ENCODE measurements at regions not wholly inside any gene's neighbourhood (a gene's known extent, or its start where the extent isn't known, plus 50 kb on each side); places are given as distances from the start of the nearest gene placed in this dataset.

- ChIA-PET CTCF (interaction anchor here (0.9 kb wide), 1 partner anchor 30 kb away, joined by 6 read pairs; no protein-coding TSS in a partner anchor), POLR2A (ENCODE audit: unreplicated experiment) (no interaction called here)
- H3K4me1 ChIP-seq (ENCODE audit: control insufficient read depth, insufficient read depth, low read length) = no peaks in the 10 kb centered on the region
- H3K4me3 ChIP-seq (ENCODE audit: insufficient read depth, low read depth, low read length) = no peak overlapping the region
- dilution Hi-C loops (cut with HindIII; ENCODE audit: low sequenced_read_pairs, unreplicated experiment) (no loop called here), intact Hi-C loops (cut with micrococcal nuclease) (no loop called here), in situ Hi-C loops (cut with MboI; ENCODE audit: low sequenced_read_pairs) (no loop called here)
- H4K91ac ChIP-seq (ENCODE audit: insufficient read depth, low read depth, low read length) = no peak overlapping the region
- H4K20me1 ChIP-seq (ENCODE audit: insufficient read depth, low read length) = no peaks in the 10 kb centered on the region
- H3K9me1 ChIP-seq (ENCODE audit: insufficient read depth, low read length) = no peaks in the 10 kb centered on the region
- TF ChIP-seq, protein P1, sequence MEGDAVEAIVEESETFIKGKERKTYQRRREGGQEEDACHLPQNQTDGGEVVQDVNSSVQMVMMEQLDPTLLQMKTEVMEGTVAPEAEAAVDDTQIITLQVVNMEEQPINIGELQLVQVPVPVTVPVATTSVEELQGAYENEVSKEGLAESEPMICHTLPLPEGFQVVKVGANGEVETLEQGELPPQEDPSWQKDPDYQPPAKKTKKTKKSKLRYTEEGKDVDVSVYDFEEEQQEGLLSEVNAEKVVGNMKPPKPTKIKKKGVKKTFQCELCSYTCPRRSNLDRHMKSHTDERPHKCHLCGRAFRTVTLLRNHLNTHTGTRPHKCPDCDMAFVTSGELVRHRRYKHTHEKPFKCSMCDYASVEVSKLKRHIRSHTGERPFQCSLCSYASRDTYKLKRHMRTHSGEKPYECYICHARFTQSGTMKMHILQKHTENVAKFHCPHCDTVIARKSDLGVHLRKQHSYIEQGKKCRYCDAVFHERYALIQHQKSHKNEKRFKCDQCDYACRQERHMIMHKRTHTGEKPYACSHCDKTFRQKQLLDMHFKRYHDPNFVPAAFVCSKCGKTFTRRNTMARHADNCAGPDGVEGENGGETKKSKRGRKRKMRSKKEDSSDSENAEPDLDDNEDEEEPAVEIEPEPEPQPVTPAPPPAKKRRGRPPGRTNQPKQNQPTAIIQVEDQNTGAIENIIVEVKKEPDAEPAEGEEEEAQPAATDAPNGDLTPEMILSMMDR (conservative IDR thresholded peaks at IDR 0.05; ENCODE audit: low read depth, low read length) = no peak
- TF ChIP-seq CHD1 (IDR thresholded peaks at IDR 0.05; ENCODE audit: low read depth, low read length) (no peak), MXI1 (IDR thresholded peaks at IDR 0.05; ENCODE audit: borderline replicate concordance, low read depth, low read length) (no peak), RCOR1 (IDR thresholded peaks at IDR 0.05; ENCODE audit: insufficient replicate concordance, low read length) (no peak), SMC3 (IDR thresholded peaks at IDR 0.05; ENCODE audit: low read depth, low read length) (no peak), POLR2A (IDR thresholded peaks at IDR 0.05; ENCODE audit: low read depth, low read length) (no peak), MAFK (IDR thresholded peaks at IDR 0.05; ENCODE audit: low read depth, low read length) (no peak), RFX5 (IDR thresholded peaks at IDR 0.05; ENCODE audit: low read depth, low read length) (no peak), FOS (IDR thresholded peaks at IDR 0.05; ENCODE audit: low read depth, low read length) (no peak), RAD21 (IDR thresholded peaks at IDR 0.05; ENCODE audit: low read length) (no peak)
- TF ChIP-seq, protein P2, sequence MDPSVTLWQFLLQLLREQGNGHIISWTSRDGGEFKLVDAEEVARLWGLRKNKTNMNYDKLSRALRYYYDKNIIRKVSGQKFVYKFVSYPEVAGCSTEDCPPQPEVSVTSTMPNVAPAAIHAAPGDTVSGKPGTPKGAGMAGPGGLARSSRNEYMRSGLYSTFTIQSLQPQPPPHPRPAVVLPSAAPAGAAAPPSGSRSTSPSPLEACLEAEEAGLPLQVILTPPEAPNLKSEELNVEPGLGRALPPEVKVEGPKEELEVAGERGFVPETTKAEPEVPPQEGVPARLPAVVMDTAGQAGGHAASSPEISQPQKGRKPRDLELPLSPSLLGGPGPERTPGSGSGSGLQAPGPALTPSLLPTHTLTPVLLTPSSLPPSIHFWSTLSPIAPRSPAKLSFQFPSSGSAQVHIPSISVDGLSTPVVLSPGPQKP (IDR thresholded peaks at IDR 0.05; ENCODE audit: borderline replicate concordance, low read depth, low read length) = no peak
- TF ChIP-seq, protein P3, sequence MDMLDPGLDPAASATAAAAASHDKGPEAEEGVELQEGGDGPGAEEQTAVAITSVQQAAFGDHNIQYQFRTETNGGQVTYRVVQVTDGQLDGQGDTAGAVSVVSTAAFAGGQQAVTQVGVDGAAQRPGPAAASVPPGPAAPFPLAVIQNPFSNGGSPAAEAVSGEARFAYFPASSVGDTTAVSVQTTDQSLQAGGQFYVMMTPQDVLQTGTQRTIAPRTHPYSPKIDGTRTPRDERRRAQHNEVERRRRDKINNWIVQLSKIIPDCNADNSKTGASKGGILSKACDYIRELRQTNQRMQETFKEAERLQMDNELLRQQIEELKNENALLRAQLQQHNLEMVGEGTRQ (IDR thresholded peaks at IDR 0.05; ENCODE audit: low read depth, low read length) = no peak
- no peak overlapping the region for H2BK15ac ChIP-seq (ENCODE audit: low read depth, low read length)
- H2BK5ac ChIP-seq (ENCODE audit: low read depth, low read length, poor library complexity, severe bottlenecking) = no peak overlapping the region
- no CpG with 5 or more reads among the region's 3 CpGs for WGBS, 2 experiments (ENCODE audit: extremely low coverage in 2 of 2, insufficient read length in 1 of 2)
- H3K27ac ChIP-seq (ENCODE audit: insufficient read depth, low read length) = no peak overlapping the region
- no peaks in the 10 kb centered on the region for H3K79me1 ChIP-seq (ENCODE audit: low read depth in 1 of 2, low read length in 2 of 2)
- H3K27me3 ChIP-seq (ENCODE audit: control insufficient read depth, insufficient read depth, low read length) = peaks cover 5% of the 10 kb centered on the region
- no peak overlapping the region for H2BK20ac ChIP-seq (ENCODE audit: low read depth, low read length)
- H3K36me3 ChIP-seq (ENCODE audit: control insufficient read depth, insufficient read depth, low read length) = no peaks in the 10 kb centered on the region
- no peak overlapping the region for H2AFZ ChIP-seq (replicated peaks; ENCODE audit: low read length, poor library complexity)
- no peaks in the 10 kb centered on the region for H3K9me3 ChIP-seq (ENCODE audit: control insufficient read depth, insufficient read depth, low read length)
- no peak overlapping the region for H4K8ac ChIP-seq (ENCODE audit: low read depth in 2 of 2, low read length in 2 of 2)
- H3K18ac ChIP-seq (ENCODE audit: low read depth, low read length) = no peak overlapping the region
- H2AK5ac ChIP-seq (ENCODE audit: low read depth, low read length) = no peak overlapping the region
- H3K4ac ChIP-seq (ENCODE audit: low read depth, low read length) = no peak overlapping the region
- H2BK120ac ChIP-seq (ENCODE audit: low read depth, low read length) = no peak overlapping the region
- ATAC-seq (ENCODE audit: low read depth) (no peak), DNase-seq (no peak)
- no peak overlapping the region for H3K4me2 ChIP-seq (ENCODE audit: low read depth, low read length)
- no peak overlapping the region for H2AK9ac ChIP-seq (replicated peaks; ENCODE audit: low read depth, low read length, poor library complexity)
- H3K14ac ChIP-seq (replicated peaks; ENCODE audit: low read depth, low read length) = no peak overlapping the region
- no peak overlapping the region for H3K9ac ChIP-seq (ENCODE audit: low read depth, low read length)
- H3K23ac ChIP-seq (ENCODE audit: low read depth, low read length) = no peak overlapping the region
- no peak overlapping the region for H4K5ac ChIP-seq (ENCODE audit: low read depth, low read length)
- no peak overlapping the region for H3K56ac ChIP-seq (ENCODE audit: extremely low read depth, insufficient read depth, low read length)
- no TSS peak for BruUV-seq (replicated peaks)
Measured at GRCh38 chr6:163775313-163775712, 360.8 kb downstream of the QKI start.

Data from IMR-90 (cell line).